GM21717 (cell line): ENCODE measurements at regions not wholly inside any gene's neighbourhood (a gene's known extent, or its start where the extent isn't known, plus 50 kb on each side); places are given as distances from the start of the nearest gene placed in this dataset.
"Not testable (repeated sequence)": the region's sequence is repeated elsewhere in the genome, so short reads cannot be mapped to it uniquely, and the experiment has no call there.

Experiments used
- ATAC-seq: cut with Tn5 transposase; IDR thresholded peaks from one replicate; pipeline ENCODE4 v1.9.1; 2021; ENCODE audit warnings: mild to moderate bottlenecking, moderate library complexity; ENCODE audit not compliant: unreplicated experiment

- no peak for ATAC-seq
Measured at GRCh38 chr22:49009359-49010063, 818.2 kb downstream of the BRD1 start.

- ATAC-seq = no peak
Measured at GRCh38 chr22:49008682-49009235, 818.9 kb downstream of the BRD1 start.

GRCh38 chr22:49007013-49007653, 820.5 kb downstream of the BRD1 start:
- ATAC-seq = no peak

GRCh38 chr22:49006207-49007012, 821.3 kb downstream of the BRD1 start:
- no peak for ATAC-seq

GRCh38 chr22:49005557-49005956, 822.1 kb downstream of the BRD1 start:
- no peak for ATAC-seq

GRCh38 chr22:49004484-49005399, 822.9 kb downstream of the BRD1 start:
- ATAC-seq = no peak

- ATAC-seq = not testable (repeated sequence)
Measured at GRCh38 chr22:48997605-48998004, 830.1 kb downstream of the BRD1 start.

- ATAC-seq = no peak
Measured at GRCh38 chr22:48993655-48994054, 834.0 kb downstream of the BRD1 start.

- ATAC-seq = no peak
Measured at GRCh38 chr22:48984639-48985038, 843.0 kb downstream of the BRD1 start.

- no peak for ATAC-seq
Measured at GRCh38 chr22:48982321-48982905, 845.3 kb downstream of the BRD1 start.

- no peak for ATAC-seq
Measured at GRCh38 chr22:48981371-48982061, 846.2 kb downstream of the BRD1 start.

GRCh38 chr22:48980918-48981317, 846.8 kb downstream of the BRD1 start:
- no peak for ATAC-seq

- ATAC-seq = no peak
Measured at GRCh38 chr22:48980409-48980808, 847.3 kb downstream of the BRD1 start.

GRCh38 chr22:48979482-48979881, 848.2 kb downstream of the BRD1 start:
- no peak for ATAC-seq

GRCh38 chr22:48976556-48977535, 850.8 kb downstream of the BRD1 start:
- no peak for ATAC-seq

- no peak for ATAC-seq
Measured at GRCh38 chr22:48975886-48976285, 851.8 kb downstream of the BRD1 start.

- no peak for ATAC-seq
Measured at GRCh38 chr22:48975316-48975741, 852.3 kb downstream of the BRD1 start.
